ENCODE measurements at regions not wholly inside any gene's neighbourhood (a gene's known extent, or its start where the extent isn't known, plus 50 kb on each side); places are given as distances from the start of the nearest gene placed in this dataset.

DNA sequence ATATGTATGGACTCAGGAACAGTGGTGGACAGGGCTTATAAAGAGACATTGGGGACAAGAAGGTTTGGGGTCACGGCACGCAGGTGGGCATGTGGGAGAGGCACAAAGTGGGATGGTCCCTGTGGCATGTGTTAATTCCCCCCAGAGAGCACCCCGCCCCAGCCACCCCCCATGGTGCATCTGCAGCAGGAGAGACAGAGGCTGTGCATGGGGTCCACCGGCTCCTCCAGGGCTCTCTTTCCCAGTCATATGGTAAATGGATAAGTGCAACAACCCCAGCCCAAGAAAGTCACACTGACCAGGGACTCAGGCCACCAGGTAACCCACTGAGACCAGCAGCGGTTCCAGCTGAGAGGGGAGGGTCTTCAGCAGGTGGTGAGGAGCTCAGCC, 242.1 kb downstream of the BCL11B start:
- Histone ChIP-seq H3K36me3 (ENCODE audit: control insufficient read depth in 2 of 2, extremely low read depth in 1 of 2, insufficient read depth in 2 of 2, low read length in 2 of 2) (no peaks in the 10 kb centered on the region), H3K4me2 (ENCODE audit: insufficient read depth, low read length) (no peak overlapping the region), H3K4me1 (ENCODE audit: control insufficient read depth, extremely low read depth, insufficient read depth, low read length) (no peaks in the 10 kb centered on the region), H3K27ac (ENCODE audit: insufficient read depth, low read depth, low read length) (no peak overlapping the region), H3K9me1 (replicated peaks; ENCODE audit: control insufficient read depth, extremely low read depth, insufficient read depth, low read length) (no peaks in the 10 kb centered on the region), H3K9ac (replicated peaks; ENCODE audit: extremely low read depth, insufficient read depth, low read length) (no peak overlapping the region), H4K20me1 (replicated peaks; ENCODE audit: control insufficient read depth, extremely low read depth, insufficient read depth, low read length) (no peaks in the 10 kb centered on the region), H3K4me3 (replicated peaks in 1 of 3; ENCODE audit: insufficient read depth in 1 of 3, low read depth in 1 of 3, low read length in 3 of 3) (no peak overlapping the region), H3K79me2 (ENCODE audit: control insufficient read depth, insufficient read depth, low read length) (no peaks in the 10 kb centered on the region), H3K9me3 (replicated peaks; ENCODE audit: control insufficient read depth, insufficient read depth, low read length) (peaks cover 4% of the 10 kb centered on the region), H3K27me3 (ENCODE audit: control insufficient read depth in 2 of 2, insufficient read depth in 2 of 2, low read length in 2 of 2) (no peaks in the 10 kb centered on the region), H2AFZ (ENCODE audit: low read depth, low read length) (no peak overlapping the region)
- no TSS peak for BruUV-seq (replicated peaks)
- TF ChIP-seq POLR2AphosphoS5 (IDR thresholded peaks at IDR 0.05; ENCODE audit: insufficient read depth, low read depth, low read length) (no peak), EZH2 (IDR thresholded peaks at IDR 0.05; ENCODE audit: borderline replicate concordance, low read depth, low read length, severe bottlenecking) (no peak)
- intact Hi-C loops (cut with micrococcal nuclease): no loop called here
- ChIA-PET CTCF (no interaction called here), POLR2A (no interaction called here)
- dilution Hi-C loops (cut with MboI; ENCODE audit: extremely low pct_ligation_motif_present, low sequenced_read_pairs): no loop called here
- no peak for FAIRE-seq
- no peak for DNase-seq (ENCODE audit: low read depth, low spot score)

- DNase-seq (ENCODE audit: low read depth, low spot score) (no peak), FAIRE-seq (no peak)
- Histone ChIP-seq H4K20me1 (replicated peaks; ENCODE audit: control insufficient read depth, extremely low read depth, insufficient read depth, low read length) (no peaks in the 10 kb centered on the region), H3K27ac (ENCODE audit: insufficient read depth, low read depth, low read length) (no peak overlapping the region), H3K4me3 (replicated peaks in 1 of 3; ENCODE audit: insufficient read depth in 1 of 3, low read depth in 1 of 3, low read length in 3 of 3) (no peak overlapping the region), H3K27me3 (ENCODE audit: control insufficient read depth in 2 of 2, insufficient read depth in 2 of 2, low read length in 2 of 2) (no peaks in the 10 kb centered on the region), H3K36me3 (ENCODE audit: control insufficient read depth in 2 of 2, extremely low read depth in 1 of 2, insufficient read depth in 2 of 2, low read length in 2 of 2) (no peaks in the 10 kb centered on the region), H2AFZ (ENCODE audit: low read depth, low read length) (no peak overlapping the region), H3K4me1 (ENCODE audit: control insufficient read depth, extremely low read depth, insufficient read depth, low read length) (no peaks in the 10 kb centered on the region), H3K9me3 (replicated peaks; ENCODE audit: control insufficient read depth, insufficient read depth, low read length) (peaks cover 4% of the 10 kb centered on the region), H3K4me2 (ENCODE audit: insufficient read depth, low read length) (no peak overlapping the region), H3K79me2 (ENCODE audit: control insufficient read depth, insufficient read depth, low read length) (no peaks in the 10 kb centered on the region), H3K9me1 (replicated peaks; ENCODE audit: control insufficient read depth, extremely low read depth, insufficient read depth, low read length) (no peaks in the 10 kb centered on the region), H3K9ac (replicated peaks; ENCODE audit: extremely low read depth, insufficient read depth, low read length) (no peak overlapping the region)
- dilution Hi-C loops (cut with MboI; ENCODE audit: extremely low pct_ligation_motif_present, low sequenced_read_pairs) (no loop called here), intact Hi-C loops (cut with micrococcal nuclease) (no loop called here)
- TF ChIP-seq EZH2 (IDR thresholded peaks at IDR 0.05; ENCODE audit: borderline replicate concordance, low read depth, low read length, severe bottlenecking): no peak
- TF ChIP-seq POLR2A (IDR thresholded peaks at IDR 0.05; ENCODE audit: low read depth, low read length): no peak
- no peak for TF ChIP-seq FOS (IDR thresholded peaks at IDR 0.05; ENCODE audit: borderline replicate concordance, insufficient read depth, low read length)
- no peak for TF ChIP-seq CTCF (IDR thresholded peaks at IDR 0.05; ENCODE audit: extremely low read depth in 1 of 2, insufficient read depth in 1 of 2, low read depth in 1 of 2, low read length in 2 of 2)
- no peak for TF ChIP-seq MAX (IDR thresholded peaks at IDR 0.05; ENCODE audit: insufficient read depth, insufficient read length)
- no peak for TF ChIP-seq POLR2AphosphoS5 (IDR thresholded peaks at IDR 0.05; ENCODE audit: insufficient read depth, low read depth, low read length)
- no peak for TF ChIP-seq MYC (IDR thresholded peaks at IDR 0.05; ENCODE audit: low read depth, low read length)
- TF ChIP-seq JUN (IDR thresholded peaks at IDR 0.05; ENCODE audit: borderline replicate concordance, insufficient read depth, insufficient read length, low read depth): no peak
- TF ChIP-seq GATA2 (IDR thresholded peaks at IDR 0.05; ENCODE audit: insufficient read depth, insufficient read length, low read depth, low read length): no peak
- ChIA-PET POLR2A (no interaction called here), CTCF (no interaction called here)
- no TSS peak for BruUV-seq (replicated peaks)
Observed at GRCh38 chr14:99030454-99030853, 241.5 kb downstream of the BCL11B start.
